Uterus (tissue), 2 donors: ENCODE measurements at regions not wholly inside any gene's neighbourhood (a gene's known extent, or its start where the extent isn't known, plus 50 kb on each side); places are given as distances from the start of the nearest gene placed in this dataset.

Experiments
- CTCF ChIP-seq, 4 experiments: fragments of 200-600 bp in 2 of 4; fragments of 450-650 bp in 2 of 4; sonication (generic) in 2 of 4; IDR thresholded peaks; one replicate each; pipeline ENCODE4 v1.5.1; 2016 to 2019; ENCODE audit warnings: antibody characterized with exemption in 4 of 4, mild to moderate bottlenecking in 2 of 4, moderate library complexity in 1 of 4
- POLR2A ChIP-seq, 2 donors: fragments of 450-650 bp; IDR thresholded peaks; one replicate each; pipeline ENCODE4 v1.6.1; 2016; ENCODE audit warnings: antibody characterized with exemption in 2 of 2, mild to moderate bottlenecking in 1 of 2, moderate library complexity in 1 of 2

GRCh38 chr1:37096523-37096922 is 62.2 kb upstream of the GRIK3 start:
- no peak for TF ChIP-seq CTCF (IDR thresholded peaks at IDR 0.05)
- TF ChIP-seq POLR2A (IDR thresholded peaks at IDR 0.05), result no peak
